Activated T-helper 1 cell treated with anti-CD3 and anti-CD28 coated beads, Interleukin-2, amount 50 U/mL, for 16 hours (primary cell): ENCODE measurements at regions not wholly inside any gene's neighbourhood (a gene's known extent, or its start where the extent isn't known, plus 50 kb on each side); places are given as distances from the start of the nearest gene placed in this dataset.
"Not testable (repeated sequence)": the region's sequence is repeated elsewhere in the genome, so short reads cannot be mapped to it uniquely, and the experiment has no call there.

Source experiments
- DNase-seq, 2 donors: peaks; one replicate each; pipeline ENCODE4 v3.0.0-alpha.2; 2020; ENCODE audit warnings: low read depth in 1 of 2, low spot score in 1 of 2

DNA sequence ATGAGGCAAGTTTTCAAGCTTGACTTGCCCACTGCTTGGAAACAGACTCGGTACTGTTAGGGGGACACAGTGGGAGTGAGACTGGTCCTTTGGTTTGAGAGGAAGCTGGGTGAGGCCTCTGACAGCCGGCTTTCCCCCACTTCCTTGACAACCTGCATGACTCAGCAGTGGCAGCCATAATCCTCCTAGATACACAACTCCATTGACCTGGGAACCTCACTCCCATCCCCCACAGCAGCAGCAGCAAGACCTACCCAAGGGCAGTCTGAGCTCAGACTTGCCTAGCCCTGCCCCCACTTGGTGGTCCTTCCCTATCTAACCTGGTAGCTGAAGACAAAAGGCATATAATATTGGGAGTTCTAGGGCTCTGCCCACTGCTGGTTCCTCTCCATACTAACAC is 1043.5 kb upstream of the ALCAM start:
- no peak for DNase-seq

DNA sequence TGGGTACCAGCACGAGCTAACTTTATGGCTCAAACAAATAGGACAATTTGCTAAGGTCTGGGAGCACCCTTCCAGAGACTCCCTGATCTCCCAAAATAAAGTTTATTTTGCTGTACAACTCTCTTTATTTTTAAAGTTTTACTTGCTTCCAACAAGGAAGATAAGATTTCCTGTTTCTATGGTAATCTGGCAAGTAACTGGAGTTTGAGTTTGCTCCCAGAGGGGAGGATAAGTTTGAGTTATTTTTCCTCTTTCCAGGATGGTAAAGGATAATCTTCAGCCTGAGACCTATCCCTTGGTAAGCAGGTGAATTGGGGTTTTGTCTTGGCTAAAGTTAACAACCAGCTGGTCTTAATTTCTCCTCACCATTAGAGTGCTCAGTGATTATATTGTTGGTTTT is 1019.4 kb upstream of the ALCAM start:
- DNase-seq, result no peak

DNA sequence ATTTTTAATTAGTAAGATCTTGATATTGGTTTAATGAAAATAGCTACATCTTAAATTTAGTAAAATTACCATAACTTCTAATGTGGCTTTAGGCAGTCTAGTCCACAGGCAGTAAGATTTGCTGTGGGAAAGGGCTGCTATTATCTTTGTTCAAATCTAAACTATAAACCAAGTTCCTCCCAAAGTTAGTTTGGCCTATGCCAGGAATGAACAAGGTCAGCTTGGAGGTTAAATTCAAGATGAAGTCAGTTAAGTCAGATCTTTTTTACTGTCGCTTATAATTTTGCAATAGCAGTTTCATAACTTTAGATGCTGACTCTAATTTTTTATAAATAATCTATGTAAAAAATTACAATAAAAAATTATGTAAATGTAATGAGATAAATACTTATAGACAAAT is 1016.9 kb upstream of the ALCAM start:
- DNase-seq, result no peak

DNA sequence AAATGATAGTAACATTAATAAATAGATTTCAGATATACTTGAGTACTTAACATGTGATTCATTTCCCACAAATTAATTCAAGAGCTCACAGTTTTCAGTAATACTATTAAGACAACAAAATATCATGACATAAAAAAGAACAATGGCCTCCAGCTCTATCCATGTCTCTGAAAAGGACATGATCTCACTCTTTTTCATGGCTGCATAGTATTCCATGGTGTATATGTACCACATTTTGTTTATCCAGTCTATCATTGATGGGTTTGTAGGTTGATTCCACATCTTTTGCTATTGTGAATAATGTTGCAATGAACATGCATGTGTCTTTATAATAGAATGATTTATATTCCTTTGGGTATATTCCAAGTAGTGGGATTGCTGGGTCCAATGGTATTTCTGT is 1012.8 kb upstream of the ALCAM start:
- DNase-seq, result no peak

DNA sequence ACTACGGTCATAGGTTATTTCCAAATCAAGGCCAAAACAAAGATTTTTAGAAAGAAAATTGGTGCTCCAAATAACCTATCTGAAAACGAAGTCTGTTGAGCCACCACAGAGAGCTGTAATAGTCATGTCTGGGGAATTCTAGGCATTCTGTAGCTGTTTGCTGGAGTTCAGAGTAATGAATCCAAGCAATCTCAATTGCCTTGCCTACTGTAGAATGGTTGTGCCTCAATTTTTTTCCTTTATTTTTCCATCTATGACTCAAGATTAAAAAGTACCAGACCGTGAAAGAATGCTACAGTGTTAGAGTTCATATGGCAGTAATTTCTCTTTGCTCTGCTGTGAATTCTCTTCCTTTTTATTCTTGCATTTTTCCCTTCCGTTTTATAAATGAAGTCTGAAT is 1007.2 kb upstream of the ALCAM start:
- DNase-seq, result no peak

DNA sequence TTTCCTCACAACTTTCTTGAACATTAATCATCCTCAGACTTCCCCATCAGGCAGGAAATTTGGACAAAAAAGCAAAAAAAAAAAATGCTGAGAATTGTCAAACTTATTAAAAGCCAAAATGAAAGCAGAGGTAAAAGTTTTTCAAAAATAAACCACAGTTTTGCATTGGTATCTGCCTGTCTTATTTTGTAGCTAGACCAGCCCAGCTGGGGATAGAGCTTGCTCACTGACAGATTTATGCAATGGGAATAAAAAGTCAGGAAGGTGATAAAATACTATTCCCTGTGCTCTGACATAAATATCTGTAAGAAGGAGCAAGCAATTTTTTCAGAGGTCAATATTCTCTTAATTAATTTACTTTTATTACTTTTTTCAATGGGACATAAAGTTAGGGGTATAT is 1006.7 kb upstream of the ALCAM start:
- no peak for DNase-seq

DNA sequence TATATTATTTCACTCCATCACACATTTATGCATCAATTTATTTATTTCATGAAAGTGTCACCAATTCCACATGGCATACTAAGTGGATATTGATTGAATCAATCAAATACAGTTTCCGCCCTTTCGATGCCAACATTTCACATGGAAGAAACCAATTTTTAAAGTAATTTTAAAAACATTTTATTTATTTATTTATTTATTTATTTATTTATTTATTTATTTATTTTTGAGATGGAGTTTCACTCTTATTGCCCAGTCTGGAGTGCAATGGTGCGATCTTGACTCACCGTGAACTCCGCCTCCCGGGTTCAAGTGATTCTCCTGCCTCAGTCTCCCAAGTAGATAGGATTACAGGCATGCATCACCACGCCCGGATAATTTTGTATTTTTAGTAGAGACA is 1005.0 kb upstream of the ALCAM start:
- DNase-seq, result not testable (repeated sequence)

DNA sequence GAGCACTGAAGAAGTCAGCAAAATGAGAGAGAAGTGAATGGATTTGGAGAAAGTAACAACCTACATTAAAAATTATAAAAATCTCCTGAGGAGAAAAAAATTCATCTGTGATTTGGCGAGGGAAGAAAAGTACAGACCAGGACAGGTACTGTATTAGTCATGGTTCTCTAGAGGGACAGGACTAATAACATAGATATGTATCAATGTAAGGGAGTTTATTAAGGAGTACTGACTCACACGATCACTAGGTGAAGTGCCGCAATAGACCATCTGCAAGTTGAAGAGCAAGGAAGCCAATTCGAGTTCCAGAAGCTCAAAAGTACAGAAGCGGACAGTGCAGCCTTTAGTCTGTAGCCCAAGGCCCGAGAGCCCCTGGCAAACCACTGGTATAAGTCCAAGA is 1004.4 kb upstream of the ALCAM start:
- no peak for DNase-seq

DNA sequence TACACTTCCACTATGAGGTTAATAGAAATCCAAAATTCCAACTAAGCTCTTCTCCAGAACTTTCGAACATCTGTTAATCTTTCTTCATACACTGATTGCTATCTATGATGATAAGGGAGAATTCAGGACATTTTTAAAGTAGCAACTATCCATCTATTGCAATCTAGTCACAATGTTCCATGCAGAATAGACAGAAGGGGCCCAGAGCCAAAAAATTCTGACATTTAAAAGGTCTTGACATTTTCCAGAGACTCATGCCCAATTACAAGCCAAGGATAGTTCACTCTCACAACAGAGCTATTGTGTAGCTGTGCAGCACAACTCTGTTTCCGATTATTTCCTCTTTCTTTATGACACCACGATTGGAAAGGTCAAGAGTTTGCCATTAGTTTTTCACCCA is 999.7 kb upstream of the ALCAM start:
- no peak for DNase-seq

DNA sequence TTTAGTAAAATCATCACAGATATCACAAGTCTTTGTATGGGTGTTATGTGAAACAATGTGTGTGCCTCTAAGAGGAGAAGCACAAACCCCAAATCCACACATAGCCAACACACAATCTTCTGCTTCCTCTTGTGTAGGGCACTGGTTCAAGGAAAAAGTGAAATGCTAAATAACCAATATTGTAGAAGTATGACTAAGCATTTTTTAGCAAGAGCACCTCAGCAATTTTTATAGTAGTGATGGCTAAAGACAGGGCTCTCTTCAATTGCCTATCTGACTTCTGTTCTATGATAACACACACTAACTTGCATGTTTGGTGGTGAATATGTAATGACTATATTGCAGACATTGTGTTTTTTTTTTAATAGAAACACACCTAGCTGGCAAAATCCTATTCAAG is 997.9 kb upstream of the ALCAM start:
- DNase-seq, result no peak

DNA sequence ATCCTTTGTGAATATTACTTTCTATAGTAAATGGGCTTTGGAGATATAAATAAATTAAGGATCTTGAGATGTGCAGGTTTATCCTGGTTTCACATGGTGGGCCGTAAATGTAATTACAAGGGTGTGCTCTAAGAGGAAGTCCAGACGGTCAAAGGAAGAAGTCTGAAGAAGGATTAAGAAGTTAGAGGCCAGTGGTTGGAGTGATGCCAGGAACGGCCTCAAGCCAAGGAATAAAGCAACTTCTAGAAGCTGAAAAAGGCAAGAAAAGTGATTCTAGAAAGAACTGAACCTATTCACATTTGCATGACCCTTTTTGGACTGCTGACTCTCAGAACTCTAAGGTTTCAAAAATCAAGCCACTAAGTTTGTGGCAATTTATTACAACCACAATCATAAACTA is 981.3 kb upstream of the ALCAM start:
- no peak for DNase-seq

DNA sequence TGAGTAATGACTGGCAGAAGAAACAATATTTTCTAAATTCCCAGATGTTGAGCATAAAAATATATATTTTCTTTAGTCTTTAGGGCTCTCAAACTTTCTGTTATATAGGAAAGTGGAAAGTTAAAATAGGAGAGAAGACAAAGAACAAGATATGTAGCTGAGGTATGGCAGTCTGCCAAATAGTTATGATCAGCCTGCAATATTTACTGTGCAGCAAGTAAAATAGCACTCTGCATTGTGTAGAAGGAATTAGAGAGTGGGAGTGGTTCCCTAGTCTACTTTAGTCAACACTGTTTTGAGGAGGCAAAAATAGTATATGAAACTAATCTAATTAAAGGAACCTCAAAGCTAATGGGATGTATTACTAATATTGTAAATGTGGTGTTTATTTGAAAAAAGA is 978.1 kb upstream of the ALCAM start:
- no peak for DNase-seq

DNA sequence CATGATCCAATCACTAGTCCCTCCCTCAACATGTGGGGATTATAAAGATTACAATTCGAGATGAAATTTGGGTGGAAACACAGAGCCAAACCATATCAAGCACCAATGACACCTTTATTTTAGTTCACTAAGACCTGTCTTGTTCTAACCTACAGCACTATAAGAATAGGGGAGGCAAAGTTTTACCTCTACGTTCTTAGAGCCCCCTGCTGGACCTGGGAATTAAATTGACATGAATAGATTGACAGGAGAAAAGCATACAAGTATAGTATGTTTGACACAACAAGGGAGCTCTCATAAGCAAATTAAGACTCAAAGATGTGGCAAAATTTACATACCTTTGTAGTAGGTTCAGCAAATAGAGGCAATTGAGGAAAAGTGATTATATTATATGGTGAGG is 974.4 kb upstream of the ALCAM start:
- DNase-seq, result no peak

DNA sequence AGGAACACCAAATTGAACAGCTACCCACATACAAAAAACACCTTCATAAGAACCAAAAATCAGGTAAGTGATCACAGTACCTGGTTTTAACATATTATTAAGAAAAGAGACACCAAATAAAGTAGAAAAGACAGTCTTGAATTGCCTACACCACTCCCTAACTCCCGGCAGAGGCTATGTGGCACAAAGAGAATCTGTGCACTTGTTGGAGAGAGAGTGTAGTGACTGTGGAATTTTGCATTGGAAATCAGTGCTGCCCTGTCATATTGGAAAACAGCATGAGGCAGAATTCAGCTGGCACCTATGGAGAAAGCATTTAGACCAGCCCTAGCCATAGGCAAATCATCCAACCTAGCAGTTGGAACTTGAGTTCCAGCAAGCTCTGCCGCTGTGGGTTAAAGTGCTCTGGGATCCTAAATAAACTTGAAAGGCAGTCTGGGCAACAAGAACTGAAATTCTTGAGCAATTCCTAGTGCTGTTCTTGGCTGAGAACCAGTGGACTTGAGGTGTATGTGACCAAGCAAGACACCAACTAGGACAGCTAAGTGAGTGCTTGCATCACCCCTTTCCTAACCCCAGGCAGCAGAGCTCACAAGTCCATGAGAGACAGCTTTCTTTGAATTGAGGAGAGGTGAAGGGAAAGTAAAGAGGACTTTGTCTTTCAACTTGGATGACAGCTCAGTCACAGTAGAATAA is 969.6 kb upstream of the ALCAM start:
- no peak for DNase-seq

DNA sequence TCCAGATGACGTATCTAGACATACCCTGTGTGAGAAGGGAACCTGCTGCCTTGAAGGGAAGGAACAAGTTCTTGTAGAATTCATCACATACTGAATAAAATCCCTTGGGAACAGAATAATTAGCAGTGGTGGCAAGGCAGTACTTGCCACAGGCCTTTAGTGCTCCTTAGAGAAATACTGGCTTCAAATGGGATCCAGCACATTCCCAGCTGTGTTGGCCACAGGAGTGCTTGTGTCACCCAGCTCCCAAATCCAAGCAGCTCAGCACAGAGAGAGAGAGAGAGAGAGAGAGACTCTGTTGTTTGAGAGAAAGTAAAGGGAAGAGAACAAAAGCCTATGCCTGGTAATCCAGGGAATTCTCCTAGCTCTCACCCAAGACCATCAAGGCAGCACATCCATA is 969.0 kb upstream of the ALCAM start:
- DNase-seq, result no peak

DNA sequence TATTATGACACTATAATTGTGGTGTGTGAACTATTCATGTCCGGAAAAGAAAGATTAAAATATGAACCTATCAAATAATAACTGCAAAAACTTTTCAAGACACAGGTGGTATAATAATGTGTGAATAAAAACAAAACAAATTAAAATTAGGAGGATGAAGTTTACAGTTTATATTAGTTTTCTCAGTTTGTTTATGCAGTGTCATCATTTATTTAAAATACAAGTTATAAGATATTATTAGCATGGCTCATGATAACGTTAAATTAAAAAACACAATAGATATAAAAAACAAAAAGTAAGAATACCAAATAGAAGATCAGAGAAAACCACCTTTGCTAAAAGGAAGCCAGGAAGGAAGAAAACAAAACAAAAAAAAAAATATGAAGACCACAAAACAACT is 963.8 kb upstream of the ALCAM start:
- no peak for DNase-seq

DNA sequence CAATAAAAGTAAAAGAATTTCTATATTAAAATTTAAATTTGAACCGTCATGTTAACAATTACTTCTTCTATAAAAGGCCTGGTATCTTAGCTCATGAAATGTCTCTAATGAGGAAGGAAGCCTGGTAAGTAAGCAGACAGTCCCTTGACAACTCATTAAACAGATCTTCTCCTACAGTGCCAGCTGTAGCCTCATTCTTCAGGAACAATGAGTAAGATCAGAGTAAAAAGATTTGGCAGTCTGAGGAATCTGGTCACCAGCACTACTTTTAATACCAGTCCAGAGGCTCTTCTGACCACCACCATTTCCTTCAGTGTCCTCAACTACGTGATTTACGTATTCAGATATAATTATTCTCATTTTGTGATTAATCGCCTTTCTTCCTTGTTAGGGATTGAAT is 955.0 kb upstream of the ALCAM start:
- no peak for DNase-seq

DNA sequence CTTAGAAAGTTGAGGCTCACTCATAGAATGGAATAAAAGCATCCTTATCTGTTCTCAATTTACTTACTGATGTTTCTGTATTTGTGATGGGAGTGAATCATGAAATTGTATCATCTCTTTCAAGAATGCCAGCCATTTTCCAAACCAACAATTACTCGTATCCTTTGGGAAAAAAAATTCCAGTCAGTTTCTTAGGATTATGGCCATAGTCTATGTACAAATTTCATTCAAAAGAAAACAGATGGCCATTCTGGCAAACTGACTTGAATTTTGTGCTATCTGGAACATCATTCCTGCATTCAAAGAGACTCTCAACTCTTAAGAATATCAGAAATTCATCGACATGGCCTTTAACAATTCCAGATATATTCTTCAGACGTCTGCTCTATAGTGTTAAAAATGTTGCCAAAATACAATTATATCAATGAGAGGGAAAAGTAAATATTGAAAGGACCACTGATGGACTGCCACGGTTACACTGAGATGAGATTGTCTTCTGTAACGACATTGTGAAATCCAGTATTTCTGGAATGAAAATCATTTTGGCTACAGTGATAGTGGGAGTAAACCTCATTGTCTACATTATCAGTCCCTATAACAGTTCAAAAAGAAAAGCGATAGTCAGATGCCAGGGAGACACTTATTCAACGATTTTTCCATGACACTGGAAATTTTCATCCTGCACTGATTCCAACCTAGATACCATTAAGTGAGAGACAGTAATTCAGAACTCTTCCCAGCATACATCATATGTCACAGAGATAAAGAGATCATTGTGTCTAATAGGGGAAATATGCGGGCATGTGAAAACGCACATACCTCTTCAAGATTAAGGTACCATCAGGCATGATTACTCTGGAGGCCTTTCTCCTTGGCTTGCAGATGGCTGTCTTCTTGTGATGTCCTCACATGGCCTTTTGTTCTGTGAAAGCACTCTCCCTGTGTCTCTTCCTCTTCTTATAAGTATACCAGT is 953.8 kb upstream of the ALCAM start:
- no peak for DNase-seq

DNA sequence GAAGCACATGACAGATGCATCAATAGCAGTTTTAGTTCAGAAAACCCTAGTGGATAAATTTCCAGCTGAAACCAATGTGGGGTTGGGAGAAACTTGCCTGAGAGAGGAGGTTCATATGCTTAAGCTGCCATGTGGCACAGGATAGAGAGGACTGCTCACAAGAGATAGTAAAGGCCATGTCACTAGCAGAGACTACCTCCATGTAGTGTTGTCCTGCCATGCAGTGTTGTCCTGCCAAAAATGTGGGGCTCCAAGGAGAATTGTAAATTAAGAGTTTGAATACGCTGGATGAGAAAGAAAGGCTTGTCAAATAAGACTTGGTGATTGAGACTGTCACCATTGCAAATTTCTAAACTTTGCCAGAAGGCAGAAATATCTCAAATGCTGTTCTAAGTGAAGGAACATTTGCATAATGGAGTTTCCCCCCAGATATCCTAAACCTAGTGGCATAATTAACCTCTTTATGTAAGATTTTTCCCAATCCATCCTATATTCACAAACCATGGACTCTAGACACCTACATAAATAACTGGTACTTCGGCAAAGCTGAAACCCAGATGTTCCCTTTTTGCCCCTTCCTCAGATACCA is 938.3 kb upstream of the ALCAM start:
- no peak for DNase-seq

DNA sequence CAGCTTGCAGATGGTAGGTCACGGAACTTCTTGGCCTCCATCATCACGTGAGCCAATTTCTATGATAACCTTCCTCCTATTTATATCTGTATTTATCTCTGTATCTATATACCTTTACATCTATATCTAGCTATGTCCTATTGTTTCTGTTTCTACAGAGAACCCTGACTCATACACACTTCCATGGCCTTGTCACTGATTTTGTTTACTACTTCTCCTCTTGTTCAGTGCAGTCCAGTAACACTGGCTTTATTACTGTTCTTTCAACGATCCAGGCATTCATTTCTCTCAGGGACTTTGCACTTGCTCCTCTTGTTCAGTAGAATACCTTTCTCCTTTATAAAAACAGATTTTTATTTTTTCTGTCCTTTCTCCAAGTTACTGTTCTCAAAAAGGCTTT is 937.0 kb upstream of the ALCAM start:
- DNase-seq, result no peak

DNA sequence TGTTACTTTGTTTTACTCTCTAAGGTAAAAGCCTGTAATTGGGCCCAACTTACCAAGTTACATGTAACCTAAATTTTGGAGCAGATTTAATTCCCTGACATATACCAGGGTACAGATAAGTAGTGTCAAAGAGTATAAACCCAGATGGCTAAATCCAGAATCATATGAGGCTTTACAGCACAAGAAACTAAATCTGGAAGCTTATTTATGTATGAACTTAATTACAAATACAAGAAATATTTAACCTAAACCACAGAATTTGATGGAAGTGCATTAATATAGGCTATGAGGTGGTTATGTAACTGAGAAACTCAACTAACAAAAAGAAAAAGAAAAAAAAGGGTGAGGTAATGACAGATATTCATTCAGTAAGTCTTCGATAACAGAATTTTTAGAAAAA is 930.2 kb upstream of the ALCAM start:
- no peak for DNase-seq

DNA sequence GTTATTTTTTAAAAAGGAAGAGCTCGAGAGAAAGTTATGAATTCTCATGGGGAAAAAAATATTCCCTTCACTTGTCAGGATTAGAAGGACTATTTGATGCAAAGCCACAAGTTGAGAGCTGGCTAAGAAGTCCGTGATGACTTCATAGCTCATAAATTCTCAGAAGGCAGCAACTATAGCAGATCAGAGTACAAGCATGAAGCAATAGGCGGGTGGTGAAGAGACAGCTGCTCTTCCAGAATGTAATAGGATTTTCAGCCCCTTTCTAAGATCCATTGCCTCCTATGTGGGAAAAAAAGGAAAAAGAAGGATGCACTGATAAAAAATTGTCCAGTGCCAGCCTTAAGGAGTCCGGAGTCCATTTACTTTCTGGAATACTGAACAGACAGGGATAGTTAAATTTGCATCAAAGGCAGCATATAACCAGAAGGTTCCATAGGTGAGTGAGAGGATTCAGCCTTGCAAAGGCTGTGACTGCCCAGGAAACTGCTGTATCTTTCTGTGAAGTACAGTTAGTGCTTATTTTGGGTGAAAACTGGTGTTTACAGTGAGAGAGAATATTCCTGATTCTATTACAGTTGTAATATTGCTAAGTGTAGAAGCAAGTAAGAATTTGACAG is 929.5 kb upstream of the ALCAM start:
- DNase-seq, result no peak
